Heart left ventricle (tissue), 13 donors: ENCODE measurements at regions not wholly inside any gene's neighbourhood (a gene's known extent, or its start where the extent isn't known, plus 50 kb on each side); places are given as distances from the start of the nearest gene placed in this dataset.

Source experiments
- POLR2A ChIP-seq, 2 donors: fragments of 450-650 bp; IDR thresholded peaks; one replicate each; pipeline ENCODE4 v1.6.1; 2017; ENCODE audit warnings: antibody characterized with exemption in 2 of 2, mild to moderate bottlenecking in 2 of 2, moderate library complexity in 2 of 2
- TF ChIP-seq, protein P1 (sequence below), 12 donors: fragments of 200-600 bp; sonication (generic) in 4 of 12; IDR thresholded peaks; one replicate each; pipeline versions ENCODE4 v1.5.0 to v1.8.0; 2018 to 2022; ENCODE audit warnings: antibody characterized with exemption in 12 of 12, mild to moderate bottlenecking in 5 of 12
- donor health status: ischemic (EF 13 %, LVEDD 7.1; RV severe dilation, severe dysfunction).
- donor health status: DM: no; HTN: yes; CAD: no.
- donor health status: DM: no; HTN: no; CAD: no.
- donor health status: ischemic (EF 25% LVEDD 6.9; RV normal size, moderate dysfunction).
- donor health status: ischemic (EF 25% LVEDD 5.7; RV mildly dilated, moderate dysfunction).
- donor health status: ischemic (EF 35%, LVEDD 5.7; RV mildly dilated, moderate dysfunction).
- donor health status: nonischemic (EF 11% LVEDD 7.7; RV severe dilation, severe dysfunction).
- donor health status: DM: yes; HTN: yes; CAD: no.
- donor health status: PGD.
- donor health status: ischemic (EF 29% LVEDD 5.4; RV normal size, mild dysfunction).
- donor health status: nonischemic (EF 23%, LVEDD 6.1; RV moderate dilation, normal function).

DNA sequence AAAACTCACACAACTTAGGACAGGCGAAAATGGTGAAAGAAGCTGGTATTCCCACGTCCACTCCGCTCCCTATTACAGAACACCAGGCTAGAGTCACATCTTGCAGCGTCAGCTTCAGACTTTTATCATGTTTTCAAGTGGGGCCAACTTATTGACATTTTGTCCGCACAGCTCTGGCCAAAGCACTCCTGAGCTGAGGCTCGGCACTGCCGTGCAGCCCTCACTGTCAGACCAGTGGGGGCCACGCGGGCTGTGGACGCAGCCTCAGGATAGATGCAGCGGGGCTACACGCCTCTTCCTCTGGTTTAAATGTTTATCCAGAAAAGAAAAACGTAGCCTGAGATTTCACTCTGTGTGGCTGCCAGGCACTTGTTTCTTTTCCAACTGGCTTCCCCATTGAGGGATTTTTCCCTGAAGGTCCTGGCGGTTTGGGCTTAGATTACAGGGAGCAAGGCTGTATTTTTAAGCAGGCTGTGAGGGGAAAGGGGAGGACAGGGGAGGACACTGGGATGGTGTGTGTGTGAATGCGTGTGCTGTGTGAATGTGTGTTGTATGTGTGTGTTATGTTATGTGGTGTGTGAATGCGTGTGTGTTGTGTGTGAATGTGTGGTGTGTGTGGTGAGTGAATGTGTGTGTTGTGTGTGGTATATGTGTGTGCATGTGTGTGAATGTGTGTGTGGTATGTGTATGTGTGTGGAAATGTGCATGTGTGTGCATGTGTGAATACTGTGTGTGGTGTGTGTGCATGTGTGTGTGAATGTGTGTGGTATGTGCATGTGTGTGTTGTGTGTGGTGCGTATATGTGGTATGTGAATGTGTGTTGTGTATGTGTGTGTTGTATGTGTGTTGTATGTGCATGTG, 267.6 kb downstream of the DCDC2C start:
- no peak for TF ChIP-seq POLR2A (IDR thresholded peaks at IDR 0.05)
- TF ChIP-seq, protein P1, sequence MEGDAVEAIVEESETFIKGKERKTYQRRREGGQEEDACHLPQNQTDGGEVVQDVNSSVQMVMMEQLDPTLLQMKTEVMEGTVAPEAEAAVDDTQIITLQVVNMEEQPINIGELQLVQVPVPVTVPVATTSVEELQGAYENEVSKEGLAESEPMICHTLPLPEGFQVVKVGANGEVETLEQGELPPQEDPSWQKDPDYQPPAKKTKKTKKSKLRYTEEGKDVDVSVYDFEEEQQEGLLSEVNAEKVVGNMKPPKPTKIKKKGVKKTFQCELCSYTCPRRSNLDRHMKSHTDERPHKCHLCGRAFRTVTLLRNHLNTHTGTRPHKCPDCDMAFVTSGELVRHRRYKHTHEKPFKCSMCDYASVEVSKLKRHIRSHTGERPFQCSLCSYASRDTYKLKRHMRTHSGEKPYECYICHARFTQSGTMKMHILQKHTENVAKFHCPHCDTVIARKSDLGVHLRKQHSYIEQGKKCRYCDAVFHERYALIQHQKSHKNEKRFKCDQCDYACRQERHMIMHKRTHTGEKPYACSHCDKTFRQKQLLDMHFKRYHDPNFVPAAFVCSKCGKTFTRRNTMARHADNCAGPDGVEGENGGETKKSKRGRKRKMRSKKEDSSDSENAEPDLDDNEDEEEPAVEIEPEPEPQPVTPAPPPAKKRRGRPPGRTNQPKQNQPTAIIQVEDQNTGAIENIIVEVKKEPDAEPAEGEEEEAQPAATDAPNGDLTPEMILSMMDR (IDR thresholded peaks at IDR 0.05), result no peak
